ENCODE measurements at regions not wholly inside any gene's neighbourhood (a gene's known extent, or its start where the extent isn't known, plus 50 kb on each side); places are given as distances from the start of the nearest gene placed in this dataset.

DNA sequence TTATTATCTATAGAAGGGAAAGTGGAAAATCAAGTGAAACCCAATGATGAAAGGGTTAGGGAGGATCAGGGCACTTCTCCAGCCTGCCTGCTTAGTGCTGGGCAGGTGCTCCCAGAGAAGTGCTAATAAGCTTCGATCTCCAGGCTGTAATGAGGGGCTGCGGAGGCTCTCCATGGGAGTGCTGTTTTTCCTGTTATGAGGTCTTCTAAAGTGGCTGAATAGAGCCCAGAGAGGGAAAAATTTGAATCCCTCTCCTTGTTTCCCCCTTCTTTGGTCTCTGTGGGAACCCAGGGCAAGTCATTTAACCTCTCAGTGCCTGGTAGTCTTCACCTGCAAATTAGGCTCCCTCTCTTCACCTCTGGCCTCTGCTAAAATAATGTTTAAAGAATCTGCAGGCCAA lies 351.7 kb upstream of the DCC start:
- Histone ChIP-seq H3K36me3 (ENCODE audit: control insufficient read depth, insufficient read depth, low read length) (no peaks in the 10 kb centered on the region), H3K4me3 (ENCODE audit: low read depth, low read length) (no peak overlapping the region), H3K27me3 (ENCODE audit: control insufficient read depth, insufficient read depth, low read length) (no peaks in the 10 kb centered on the region)
- no peak for DNase-seq (ENCODE audit: low read depth)
- TF ChIP-seq, protein P1, sequence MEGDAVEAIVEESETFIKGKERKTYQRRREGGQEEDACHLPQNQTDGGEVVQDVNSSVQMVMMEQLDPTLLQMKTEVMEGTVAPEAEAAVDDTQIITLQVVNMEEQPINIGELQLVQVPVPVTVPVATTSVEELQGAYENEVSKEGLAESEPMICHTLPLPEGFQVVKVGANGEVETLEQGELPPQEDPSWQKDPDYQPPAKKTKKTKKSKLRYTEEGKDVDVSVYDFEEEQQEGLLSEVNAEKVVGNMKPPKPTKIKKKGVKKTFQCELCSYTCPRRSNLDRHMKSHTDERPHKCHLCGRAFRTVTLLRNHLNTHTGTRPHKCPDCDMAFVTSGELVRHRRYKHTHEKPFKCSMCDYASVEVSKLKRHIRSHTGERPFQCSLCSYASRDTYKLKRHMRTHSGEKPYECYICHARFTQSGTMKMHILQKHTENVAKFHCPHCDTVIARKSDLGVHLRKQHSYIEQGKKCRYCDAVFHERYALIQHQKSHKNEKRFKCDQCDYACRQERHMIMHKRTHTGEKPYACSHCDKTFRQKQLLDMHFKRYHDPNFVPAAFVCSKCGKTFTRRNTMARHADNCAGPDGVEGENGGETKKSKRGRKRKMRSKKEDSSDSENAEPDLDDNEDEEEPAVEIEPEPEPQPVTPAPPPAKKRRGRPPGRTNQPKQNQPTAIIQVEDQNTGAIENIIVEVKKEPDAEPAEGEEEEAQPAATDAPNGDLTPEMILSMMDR (IDR thresholded peaks at IDR 0.05; ENCODE audit: insufficient read depth, low read length, poor library complexity, severe bottlenecking): no peak

DNA sequence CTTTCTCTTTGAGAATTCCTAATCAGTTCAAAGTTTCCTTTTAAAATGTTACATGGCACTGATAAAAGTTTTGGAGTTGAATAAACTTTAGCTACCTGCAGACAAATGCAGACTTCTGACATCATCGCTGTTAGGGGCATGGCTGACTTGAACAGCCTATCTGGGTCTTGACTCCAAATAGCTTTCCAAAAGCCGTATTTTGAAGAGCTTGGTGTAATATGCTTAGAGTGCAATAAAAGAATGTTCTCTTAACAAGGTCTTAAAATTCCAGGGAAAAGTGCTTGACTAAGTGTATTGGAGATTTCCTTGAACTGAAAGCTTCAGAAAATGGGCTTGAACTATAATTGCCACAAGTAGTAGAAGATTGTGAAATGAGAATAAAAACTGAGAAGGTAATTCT lies 342.9 kb upstream of the DCC start:
- H3K4me3 ChIP-seq (ENCODE audit: low read depth, low read length): no peak overlapping the region
- TF ChIP-seq, protein P1 (IDR thresholded peaks at IDR 0.05; ENCODE audit: insufficient read depth, low read length, poor library complexity, severe bottlenecking): no peak
- no peak for DNase-seq (ENCODE audit: low read depth)
- H3K36me3 ChIP-seq (ENCODE audit: control insufficient read depth, insufficient read depth, low read length): no peaks in the 10 kb centered on the region
- H3K27me3 ChIP-seq (ENCODE audit: control insufficient read depth, insufficient read depth, low read length): no peaks in the 10 kb centered on the region

DNA sequence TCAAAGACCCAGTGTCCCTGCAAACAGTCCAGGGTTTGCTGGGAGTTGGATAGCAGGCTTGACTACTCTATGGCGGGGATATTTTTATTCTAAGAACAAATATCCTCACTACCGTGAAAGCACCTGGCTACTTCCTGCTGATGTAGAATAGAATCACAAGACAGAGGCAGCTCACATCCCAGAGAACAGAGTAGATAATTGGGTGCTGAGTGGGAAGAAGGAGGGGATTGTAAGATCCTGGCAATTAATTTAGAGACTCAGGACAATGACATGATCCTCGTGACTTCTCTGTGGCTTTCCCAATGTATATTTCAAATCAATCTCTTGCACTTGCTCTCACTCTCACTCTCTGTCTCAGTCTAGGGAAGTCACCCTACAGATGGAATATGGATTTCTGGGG lies 341.9 kb upstream of the DCC start:
- no peak overlapping the region for H3K4me3 ChIP-seq (ENCODE audit: low read depth, low read length)
- no peaks in the 10 kb centered on the region for H3K27me3 ChIP-seq (ENCODE audit: control insufficient read depth, insufficient read depth, low read length)
- H3K36me3 ChIP-seq (ENCODE audit: control insufficient read depth, insufficient read depth, low read length): no peaks in the 10 kb centered on the region
- TF ChIP-seq, protein P1 (IDR thresholded peaks at IDR 0.05; ENCODE audit: insufficient read depth, low read length, poor library complexity, severe bottlenecking): no peak
- no peak for DNase-seq (ENCODE audit: low read depth)

DNA sequence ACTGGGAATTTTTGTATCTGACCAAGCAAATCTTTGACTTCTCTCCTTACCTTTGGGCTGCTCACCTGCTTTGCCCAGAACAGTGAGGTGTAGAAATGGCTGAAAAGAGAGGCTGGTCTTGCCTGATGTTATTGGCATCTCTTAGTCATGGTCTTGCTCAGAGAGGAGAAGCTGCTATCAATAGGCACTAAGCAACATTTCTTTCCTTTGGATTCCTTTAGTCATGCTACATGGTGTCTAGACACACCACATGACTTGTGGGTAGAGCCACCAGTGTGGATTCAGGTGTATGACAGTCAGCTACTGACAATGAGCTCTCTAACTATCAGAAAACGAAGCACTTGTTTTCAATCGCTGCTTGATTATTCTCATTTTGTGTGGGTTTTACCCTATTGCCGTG lies 341.3 kb upstream of the DCC start:
- TF ChIP-seq, protein P1 (IDR thresholded peaks at IDR 0.05; ENCODE audit: insufficient read depth, low read length, poor library complexity, severe bottlenecking): no peak
- Histone ChIP-seq H3K27me3 (ENCODE audit: control insufficient read depth, insufficient read depth, low read length) (no peaks in the 10 kb centered on the region), H3K36me3 (ENCODE audit: control insufficient read depth, insufficient read depth, low read length) (no peaks in the 10 kb centered on the region)

DNA sequence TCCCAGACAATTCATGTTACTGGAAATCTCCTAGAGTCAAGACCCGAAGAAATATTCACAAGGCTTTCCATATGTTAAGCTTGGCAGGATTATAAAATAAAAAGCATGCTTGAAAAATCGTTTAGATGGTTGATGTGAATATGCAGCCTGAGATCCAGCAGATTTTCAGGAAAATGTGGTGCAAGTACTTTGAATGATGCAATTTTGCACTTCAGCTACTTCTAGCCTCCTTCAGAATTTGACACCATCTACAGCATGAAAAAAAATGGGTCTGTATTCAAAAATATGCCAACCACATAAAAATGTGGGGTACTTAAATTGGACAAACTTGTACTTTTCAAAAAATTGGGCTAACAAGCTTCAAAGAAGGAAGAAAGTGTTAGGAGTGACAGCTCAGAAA lies 340.6 kb upstream of the DCC start:
- DNase-seq (ENCODE audit: low read depth): no peak
- H3K36me3 ChIP-seq (ENCODE audit: control insufficient read depth, insufficient read depth, low read length): no peaks in the 10 kb centered on the region
- H3K4me3 ChIP-seq (ENCODE audit: low read depth, low read length): no peak overlapping the region
- no peaks in the 10 kb centered on the region for H3K27me3 ChIP-seq (ENCODE audit: control insufficient read depth, insufficient read depth, low read length)
- TF ChIP-seq, protein P1 (IDR thresholded peaks at IDR 0.05; ENCODE audit: insufficient read depth, low read length, poor library complexity, severe bottlenecking): no peak

More for the DNA sequence above, 341.3 kb upstream of the DCC start:
- H3K4me3 ChIP-seq (ENCODE audit: low read depth, low read length): no peak overlapping the region
- no peak for DNase-seq (ENCODE audit: low read depth)

DNA sequence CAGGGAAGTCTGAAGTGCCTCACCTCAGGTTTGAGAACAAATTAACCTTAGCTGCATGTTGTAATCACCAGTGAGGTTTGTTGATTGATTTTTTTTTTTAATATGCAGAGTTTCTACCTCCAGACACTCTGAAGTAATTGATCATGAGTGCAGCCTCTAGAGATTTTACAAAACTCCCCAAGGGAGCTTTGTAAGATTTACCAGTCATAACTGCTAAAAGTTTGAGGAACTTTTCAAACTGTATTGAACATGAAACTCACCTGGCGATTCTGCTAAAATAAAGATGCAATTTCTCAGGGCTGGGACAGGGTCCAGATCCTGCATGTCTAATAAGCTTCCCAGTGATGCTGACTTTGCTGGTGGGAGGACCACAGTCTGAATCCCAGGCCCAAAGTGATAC lies 339.6 kb upstream of the DCC start:
- H3K4me3 ChIP-seq (ENCODE audit: low read depth, low read length): no peak overlapping the region
- no peaks in the 10 kb centered on the region for H3K27me3 ChIP-seq (ENCODE audit: control insufficient read depth, insufficient read depth, low read length)
- TF ChIP-seq, protein P1 (IDR thresholded peaks at IDR 0.05; ENCODE audit: insufficient read depth, low read length, poor library complexity, severe bottlenecking): no peak
- H3K36me3 ChIP-seq (ENCODE audit: control insufficient read depth, insufficient read depth, low read length): no peaks in the 10 kb centered on the region
- no peak for DNase-seq (ENCODE audit: low read depth)

Data from kidney epithelial cell (primary cell).